ENCODE measurements at regions not wholly inside any gene's neighbourhood (a gene's known extent, or its start where the extent isn't known, plus 50 kb on each side); places are given as distances from the start of the nearest gene placed in this dataset.
A peak's percentile ranks its signal among the peaks of the same experiment; 100 is the strongest.

DNA sequence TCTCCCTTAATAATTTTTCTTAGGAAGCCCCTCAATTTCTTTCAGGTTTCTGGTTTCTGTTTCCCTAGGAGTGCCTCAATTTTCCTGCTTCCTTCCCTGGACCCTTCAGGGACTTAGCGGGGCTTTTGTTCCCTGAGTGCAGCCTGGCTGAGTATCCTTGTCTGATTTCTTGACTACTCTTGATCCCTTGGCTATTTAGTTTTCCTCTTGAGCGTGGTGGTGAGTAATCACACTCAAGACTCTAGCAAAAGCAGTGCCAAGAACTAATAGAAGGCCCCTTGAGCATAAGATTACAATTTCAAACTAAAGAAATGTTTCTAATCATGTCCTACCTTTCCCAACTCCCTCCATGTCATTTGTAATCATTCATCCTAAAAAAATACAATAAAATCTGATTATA lies 94.3 kb upstream of the C3orf80 start:
- no peak for DNase-seq

DNA sequence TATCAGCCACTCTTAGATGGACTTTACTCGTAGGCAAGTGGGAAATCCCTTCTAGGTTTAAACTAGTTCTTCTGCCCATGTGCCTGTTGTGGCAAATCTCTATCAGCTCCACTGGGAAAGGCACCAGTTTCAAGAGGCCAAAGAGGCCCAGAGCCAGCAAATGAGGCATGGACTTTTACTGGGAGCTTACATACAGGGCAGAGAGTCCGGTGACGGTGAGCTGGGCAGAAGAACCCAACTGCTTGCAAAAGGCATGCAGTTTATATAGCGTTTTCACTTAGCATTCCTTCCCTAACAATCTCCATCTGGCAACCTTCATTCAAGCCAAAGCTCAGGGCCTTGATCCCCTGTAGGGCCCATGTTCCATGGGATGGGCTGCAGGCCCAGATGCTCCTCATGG lies 93.0 kb upstream of the C3orf80 start:
- DNase-seq: no peak

DNA sequence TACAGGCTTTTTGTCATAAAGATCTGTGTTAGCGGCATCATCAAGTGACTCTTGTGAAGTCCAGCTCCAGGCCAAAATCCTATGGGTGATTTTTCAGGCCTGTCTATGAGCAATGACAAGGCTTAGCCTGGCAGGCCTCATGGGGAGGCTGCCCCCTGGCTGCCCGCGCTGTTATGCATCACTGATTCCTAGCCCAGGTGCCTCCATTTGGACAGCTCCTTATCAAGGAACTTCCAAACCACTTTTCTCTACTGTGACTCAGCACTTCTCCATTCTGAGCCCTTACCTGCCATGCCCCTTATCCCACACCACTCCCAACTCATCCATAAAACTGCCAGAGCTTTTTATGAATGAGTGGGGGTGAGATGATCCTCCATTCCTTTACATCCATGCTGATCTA lies 91.5 kb upstream of the C3orf80 start:
- DNase-seq: no peak

DNA sequence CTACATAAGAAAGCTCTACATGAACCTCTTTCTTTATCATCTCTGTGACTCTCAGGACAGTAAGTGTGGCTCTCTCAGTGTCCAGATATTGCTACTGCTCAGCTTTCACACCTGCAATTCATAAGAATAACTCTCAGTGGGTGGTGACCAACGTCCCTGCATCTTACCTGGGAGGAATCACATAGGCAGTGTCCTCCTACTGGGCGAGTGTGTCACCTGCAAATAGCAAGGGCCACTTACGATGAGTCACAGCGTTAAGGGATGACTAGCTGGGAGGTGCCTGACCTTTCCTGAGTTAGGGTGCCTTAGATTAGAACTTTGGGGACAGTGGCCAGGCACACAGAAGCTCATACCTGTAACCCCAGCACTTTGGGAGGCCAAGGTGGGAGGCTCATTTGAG lies 90.8 kb upstream of the C3orf80 start:
- DNase-seq: no peak

DNA sequence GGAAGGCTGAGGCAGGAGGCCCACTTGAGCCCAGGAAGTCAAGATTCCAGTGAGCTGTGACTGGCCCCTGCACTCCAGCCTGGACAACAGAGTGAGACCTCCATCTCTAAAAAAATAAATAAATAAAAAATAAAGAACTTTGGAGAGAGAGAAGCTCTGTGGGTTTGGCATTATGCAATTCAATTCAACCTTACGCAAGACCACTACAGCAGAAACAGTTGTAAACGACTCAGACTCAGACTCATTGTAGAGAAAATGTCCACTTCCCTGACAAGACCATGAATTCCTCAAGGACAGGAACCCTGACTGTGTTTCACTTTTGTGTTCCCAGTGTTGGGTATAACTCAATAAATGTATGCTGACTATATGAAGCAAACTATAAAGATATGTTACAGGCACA lies 90.3 kb upstream of the C3orf80 start:
- no peak for DNase-seq

DNA sequence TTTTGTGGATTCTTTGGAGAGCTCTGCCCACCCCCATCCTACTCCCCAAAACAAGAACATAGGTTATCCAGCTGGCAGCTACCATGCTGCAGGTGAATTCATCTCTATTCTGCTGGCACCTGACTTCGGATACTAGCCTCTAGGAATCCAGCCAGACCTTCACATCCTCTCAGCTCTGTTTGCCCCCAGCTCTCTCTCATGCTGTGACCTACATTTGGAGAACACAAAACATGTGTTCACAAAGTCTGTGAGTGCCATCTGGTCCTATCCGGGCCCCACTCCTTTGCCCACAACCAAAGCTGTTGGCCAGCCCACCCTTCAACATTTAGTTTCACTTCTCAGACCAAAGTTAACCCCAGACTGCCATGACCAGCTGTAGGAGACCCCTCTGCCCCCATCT lies 89.4 kb upstream of the C3orf80 start:
- no peak for DNase-seq

DNA sequence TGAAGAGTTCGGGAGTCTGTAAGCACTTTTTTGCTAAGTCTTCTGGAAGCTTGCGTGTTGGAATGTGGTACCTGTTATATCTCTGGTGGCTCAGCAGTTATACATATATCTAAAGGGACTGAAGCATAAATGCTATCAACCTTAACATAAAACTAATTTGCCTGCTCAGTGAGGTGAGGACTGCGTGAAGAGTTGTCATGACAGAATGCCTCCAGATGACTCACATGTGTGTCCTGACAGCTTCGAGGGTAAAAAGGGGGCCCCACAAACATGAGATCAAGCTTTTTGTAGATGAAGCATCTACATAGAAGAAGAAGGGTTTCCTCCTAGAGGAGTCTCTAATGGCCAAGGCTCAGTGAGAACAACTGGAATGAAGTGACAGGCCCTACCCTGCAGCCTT lies 88.8 kb upstream of the C3orf80 start:
- DNase-seq: no peak

DNA sequence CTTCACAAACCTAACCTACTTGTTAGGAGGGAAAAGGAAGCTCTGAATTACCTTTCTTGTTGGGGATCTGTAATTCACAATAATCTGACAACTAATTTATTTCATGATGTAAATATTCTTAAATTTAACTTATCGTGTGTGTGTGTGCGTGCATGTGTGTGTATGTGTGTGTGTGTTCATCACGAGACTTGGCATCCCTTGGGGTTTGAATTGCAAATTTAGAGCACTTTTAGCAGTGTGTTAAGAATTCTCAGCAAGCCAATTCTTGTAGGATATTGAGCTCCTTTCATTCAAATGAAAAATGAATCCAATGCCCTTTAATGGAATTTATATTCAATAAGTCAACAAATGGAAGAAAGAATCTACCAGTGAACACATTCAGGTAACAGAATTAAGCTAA lies 85.9 kb upstream of the C3orf80 start:
- DNase-seq: no peak

DNA sequence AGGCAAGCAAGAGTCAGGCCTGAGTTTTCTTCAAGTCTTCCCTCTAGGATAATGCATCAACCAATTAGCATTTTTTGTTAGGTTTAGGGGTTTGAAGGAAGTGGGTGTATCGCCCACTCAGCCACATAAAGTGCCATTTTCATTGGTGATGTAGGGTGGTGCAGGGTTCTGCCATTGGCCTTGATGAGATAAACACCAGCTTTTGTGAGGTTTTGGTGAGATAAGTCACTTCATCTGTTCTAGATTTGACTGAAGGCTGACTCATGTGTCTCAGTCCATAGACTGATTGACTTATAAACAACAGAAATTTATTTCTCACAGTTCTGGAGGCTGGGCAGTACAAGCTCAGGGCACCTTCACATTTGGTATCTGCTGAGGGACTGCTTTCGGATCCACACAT lies 84.5 kb upstream of the C3orf80 start:
- DNase-seq: no peak

DNA sequence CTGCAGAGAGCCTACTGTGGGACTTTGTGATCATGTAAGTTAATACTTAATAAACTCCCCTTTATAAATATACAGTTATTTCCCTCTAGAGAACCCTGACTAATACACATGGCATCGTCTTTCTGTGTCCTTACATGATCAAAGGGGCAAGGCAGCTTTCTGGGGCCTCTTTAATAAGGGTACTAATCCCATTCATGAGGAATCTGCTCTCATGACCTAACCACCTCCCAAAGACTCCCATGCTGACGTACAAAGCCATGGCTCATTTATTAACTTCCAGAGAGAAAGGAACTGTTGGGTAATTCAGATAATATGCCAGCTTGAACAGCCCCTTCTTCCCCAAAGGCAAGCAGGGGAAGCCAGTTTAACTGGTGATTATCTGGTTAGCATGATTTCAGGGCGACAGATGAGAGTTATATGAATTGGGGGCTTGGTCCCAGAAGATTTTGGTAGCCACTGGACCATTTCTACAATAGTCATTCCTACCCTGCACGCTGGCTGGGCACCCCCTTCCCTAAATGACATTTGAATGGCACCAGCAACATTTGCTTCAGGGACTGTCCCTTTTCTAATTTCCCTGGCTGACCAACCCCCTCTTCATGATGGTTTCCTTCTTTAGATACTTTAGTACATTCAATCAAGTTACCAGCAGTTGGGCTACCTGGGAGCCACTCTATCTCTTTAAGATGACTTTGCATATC lies 83.6 kb upstream of the C3orf80 start:
- DNase-seq: no peak

DNA sequence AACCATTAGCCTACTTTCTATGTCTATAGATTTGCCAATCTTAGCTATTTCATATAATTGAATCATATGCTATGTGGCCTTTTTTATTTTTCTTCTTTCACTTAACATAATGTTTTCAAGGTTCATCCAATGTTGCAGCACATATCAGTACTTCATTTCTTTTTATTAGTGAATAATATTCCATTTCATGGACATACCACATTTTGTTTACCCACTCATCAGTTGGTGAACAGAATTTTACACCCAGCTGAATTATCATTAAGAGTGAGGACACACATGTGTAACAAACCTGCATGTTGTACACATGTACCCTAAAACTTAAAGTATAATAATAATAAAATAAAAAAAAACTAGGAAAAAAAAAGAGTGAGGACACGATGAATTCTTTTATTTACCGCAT lies 81.7 kb upstream of the C3orf80 start:
- no peak for DNase-seq

DNA sequence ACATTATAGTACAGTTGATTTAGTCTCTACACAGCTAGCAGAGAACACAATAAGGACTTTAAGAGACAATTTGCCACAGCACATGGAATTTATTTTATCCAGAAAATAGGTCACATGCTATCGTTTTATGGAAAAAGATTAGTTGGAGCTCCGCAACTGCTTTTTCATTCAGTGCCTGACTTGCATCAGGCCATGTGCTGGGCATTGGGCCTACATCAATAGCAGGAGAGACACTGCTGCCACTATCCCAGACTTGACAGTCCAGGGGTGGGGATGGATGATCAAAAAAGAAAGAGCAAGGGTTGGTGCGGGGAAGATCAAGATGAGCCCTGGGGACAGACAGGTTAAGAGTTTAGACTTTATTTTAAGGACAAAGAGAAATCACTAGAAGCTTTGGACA lies 75.2 kb upstream of the C3orf80 start:
- DNase-seq: no peak

DNA sequence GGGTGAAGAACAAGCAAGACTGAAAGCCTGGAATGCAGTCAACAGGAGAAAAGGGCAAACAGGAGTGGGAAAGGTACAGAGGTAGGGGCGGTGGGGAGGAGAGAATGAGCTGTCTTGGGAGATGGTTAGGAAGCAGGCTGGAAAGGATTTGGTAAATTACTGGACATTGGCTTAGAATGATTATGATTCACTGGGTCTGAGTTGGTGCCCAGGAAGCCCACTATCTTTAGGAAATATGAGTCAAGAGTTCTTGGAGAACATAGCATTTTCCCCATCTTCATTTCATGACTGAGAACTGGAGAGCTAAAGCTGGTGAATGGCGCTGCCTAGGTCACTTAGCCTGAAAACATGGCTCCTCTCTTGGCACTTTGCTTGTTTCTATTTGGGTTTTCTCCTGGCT lies 74.7 kb upstream of the C3orf80 start:
- DNase-seq: no peak

DNA sequence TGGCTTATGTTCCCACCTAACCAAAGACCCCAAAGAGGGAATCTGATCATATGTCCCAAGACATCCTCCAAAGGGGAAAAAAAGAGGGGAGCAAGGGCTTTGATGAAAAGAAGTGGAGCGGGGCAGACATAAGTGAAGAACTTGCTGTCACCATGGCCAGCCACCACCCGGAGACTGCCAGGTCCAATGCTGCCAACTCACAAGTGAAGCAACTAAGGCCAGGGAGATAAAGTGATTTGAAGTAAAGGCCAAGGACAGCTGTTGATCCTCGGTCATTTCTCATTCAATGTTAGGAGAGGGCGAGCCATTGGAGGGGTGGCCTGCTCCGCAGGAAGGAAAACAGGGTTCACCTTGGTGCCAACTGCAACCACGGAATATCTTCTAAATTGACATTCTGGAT lies 72.6 kb upstream of the C3orf80 start:
- DNase-seq: no peak

DNA sequence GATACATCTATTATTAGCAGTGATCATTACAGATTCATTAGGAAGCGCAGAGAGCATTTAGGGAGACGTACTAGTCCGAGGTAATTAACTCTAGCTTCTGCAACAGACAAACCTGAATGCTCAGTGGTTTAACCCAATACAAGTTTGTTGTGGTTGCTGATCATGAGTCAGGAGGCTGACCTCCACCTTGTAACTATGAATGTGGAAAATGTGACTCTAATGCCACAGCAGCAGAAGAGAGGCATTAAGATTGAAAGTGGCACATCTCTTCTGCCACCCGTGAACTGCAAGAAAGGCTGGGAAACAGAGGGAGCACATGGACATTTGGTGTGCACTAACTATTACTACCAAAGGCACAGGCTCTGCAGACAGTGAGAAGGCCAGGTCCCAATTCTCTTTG lies 71.2 kb upstream of the C3orf80 start:
- DNase-seq: no peak

DNA sequence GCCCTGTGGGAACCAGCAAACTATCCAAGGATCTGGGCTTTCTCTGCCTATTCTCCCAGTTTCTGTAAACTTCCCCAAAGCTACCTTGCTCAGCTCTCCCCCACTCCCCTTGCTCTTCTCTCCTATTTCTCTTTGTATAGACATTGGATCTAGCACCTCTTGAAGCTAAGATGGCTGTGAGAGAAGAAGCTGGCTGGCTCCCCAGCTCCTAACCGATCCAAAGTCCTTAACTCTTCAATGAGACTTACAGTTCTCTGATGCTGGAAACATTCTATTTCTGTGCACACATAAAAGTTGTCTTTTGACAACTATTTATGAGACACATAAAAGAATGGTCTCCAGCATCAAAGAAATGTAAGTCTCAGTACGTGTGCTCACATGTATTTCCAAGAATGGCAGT lies 70.6 kb upstream of the C3orf80 start:
- no peak for DNase-seq

DNA sequence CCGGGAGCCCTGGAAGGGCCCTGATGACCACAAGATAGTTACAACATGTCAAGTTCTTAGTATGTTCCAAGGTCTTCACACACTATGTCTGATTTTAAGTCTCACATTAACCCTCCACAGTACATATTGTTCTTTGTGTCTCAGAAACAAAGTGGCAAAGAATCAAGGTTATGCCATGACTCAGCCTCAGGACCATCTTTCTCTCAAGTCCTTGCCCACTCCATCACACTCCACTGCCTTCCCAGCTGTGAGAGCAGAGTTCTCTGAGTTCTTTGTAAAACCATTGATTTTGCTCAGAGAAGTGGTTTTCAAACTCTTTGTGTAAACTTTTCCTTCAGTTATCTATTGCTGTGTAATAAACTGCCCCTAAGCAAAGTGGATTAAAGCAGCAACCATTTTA lies 67.9 kb upstream of the C3orf80 start:
- no peak for DNase-seq

DNA sequence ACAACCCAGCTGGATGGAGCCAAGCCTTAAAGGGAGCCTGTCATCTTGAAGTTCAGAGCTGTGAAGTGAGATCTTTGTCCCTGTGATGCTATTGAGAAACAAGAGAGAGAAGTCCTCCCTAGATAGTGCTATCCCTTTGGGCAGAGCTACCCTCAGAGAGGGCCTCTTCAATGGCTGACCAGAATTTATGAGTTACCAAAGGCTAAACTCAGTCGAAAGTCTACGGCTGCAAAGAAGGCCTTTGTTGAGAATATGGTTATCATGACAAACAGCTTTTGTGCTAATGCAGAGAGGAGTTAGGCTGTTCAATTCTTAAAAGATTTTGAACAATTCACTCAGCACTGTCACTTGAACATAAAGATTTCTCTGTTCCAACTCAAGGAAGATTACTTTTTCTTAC lies 65.9 kb upstream of the C3orf80 start:
- DNase-seq: no peak

DNA sequence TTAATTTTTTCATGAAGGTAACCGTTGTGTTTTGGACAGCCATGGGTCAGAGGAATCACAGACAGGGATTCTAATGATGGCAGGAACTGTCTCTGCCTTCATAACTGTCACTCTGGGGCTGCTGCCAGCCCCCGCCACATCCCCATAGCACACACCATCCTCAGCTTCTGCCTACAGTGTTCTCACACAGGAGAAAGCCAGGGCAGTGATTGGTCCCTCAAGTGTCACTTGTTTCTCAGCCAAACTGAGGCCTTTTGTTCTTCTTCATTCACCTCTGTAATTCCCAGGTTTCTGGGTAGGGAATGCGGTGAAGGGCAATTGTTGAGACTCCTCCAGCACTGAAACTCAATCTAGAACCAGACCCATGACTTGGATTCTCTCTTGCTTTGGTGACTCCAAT lies 65.4 kb upstream of the C3orf80 start:
- no peak for DNase-seq

DNA sequence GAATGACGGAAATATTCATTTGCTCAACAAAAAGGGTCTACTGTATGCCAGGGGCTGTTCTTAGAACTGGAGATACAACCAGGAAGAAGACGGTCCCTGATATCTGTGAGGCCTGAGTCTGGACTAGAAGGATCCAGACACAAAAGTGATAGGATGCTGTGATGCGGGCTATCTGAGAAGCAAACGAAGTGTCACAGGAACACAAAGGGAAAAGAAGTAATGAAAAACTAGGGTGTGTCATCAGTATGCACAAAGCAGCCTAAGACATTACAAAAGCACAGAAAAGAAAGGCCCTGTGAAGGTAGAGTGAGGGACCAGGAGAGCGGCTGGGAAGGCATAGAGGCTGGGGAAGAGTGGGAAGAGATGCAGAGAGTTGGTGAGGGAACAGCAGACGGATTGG lies 63.3 kb upstream of the C3orf80 start:
- no peak for DNase-seq

DNA sequence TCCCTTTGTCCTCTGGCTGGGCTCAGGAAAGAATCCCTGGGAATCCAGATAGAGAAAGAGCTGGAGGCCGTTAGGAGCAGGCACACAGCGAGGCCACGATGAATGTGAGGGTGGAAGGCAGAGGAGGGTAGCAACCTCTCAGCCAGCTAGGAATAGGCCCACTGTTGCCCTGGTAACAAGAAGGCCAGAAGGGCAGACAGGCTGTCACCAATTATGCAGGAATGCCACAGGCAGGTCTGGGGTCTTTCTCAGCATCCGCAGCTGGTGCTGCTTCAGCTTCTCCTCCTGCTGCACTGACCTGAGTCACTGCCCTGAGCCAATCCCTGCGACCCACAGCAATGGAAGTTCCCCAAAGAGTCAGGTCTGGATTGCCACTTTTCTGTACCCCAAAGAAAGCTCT lies 62.8 kb upstream of the C3orf80 start:
- no peak for DNase-seq

DNA sequence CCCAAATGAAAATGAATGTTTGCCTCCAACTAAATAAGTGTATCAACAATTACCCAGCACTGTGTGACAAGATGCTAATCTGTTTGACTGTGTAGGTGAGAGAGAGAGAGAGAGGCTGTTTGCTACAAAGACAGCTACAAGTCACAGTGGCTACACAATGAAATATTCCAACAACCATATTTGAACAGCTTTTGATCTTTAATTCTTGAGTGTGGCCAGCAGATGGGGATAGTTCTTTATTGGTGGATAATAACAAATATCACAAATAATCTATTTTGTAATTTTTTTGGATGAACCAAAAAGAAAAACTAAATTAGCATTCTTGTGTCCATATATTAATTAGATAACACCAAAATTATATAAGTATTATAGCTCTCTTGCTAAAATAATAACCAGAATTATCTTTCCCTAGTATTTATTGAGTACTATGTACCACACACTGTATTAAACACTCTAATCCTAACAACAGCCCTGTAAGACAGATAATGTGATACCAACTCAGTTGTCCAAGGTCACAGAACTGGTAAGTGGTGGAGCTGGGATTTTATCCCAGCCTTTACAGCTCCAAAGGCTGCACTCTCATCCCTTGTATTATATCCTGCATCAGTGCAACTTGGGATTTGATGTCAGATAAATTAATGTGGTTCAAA lies 61.9 kb upstream of the C3orf80 start:
- peak; percentile 33 for DNase-seq

DNA sequence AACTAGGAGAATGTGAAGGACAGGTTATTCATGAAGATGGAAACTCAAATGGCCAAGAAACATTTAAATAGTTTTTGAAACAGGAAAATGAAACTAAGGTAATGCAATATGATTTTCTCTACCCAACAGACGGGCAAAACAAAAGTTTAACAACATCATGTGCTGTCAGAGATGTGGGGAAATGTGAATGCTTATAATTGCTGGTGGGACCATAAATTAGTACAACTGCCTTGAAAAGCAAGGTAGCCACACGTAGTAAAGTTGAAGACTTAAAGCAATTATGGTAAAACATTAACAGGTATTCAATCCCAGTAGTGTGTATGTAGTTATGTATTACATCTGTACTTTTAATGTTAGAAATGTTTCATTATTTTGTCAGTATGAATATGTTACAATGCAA lies 57.0 kb upstream of the C3orf80 start:
- no peak for DNase-seq

DNA sequence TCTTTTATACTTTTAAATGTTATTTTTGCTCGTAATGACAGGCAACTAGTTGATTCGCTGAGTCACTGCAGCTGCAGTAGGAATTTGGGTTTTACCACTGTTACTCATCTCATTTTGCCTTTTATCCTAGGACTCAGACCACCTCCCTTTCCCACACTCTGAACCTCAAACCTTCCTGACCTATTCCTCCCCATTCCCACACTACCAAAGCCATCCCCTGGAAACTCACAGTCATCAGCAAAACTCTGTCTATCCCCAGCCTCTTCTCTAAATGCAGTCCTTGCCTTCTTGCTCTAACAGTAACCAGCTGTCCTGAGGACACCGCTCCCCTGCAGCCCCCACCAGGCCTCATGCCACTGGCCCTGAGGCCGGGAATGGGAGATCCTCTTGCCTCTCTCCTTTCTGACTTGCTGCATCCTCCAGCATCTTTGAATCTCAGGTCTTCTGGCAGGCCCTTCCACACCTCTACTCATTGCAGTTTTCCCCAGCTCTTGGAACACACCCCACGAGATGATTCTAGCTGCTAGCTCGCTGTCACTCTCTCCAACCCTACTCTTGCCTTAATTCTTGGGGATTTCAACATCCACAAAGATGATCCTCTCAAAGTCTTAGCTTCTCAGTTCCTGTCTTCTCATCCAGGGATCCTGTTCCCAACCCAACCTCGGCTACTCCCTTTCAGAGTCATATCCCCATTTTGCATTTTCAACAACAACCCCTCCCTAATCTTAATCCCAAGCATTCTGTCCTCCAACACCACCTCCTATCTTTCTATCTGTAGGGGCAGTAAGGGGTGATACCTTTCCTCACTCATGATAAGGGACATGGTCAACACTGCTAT lies 55.9 kb upstream of the C3orf80 start:
- DNase-seq: no peak
